HepG2 (cell line): ENCODE measurements at regions not wholly inside any gene's neighbourhood (a gene's known extent, or its start where the extent isn't known, plus 50 kb on each side); places are given as distances from the start of the nearest gene placed in this dataset.

Experiments used
- ATAC-seq: fragments of 200-7000 bp; cut with Tn5 transposase; 3 replicates; pipeline ENCODE4 v1.9.1; 2020; ENCODE audit warnings: mild to moderate bottlenecking, moderate library complexity
- BruUV-seq: library from RNA; stranded (reverse); fragments of 400-500 nt; replicated peaks from 2 replicates; lab custom pipeline; 2021; lab: Mats Ljungman, UMichigan
- CTCF ChIA-PET: fragments of 300-600 bp; formaldehyde crosslinking; extraction: SDS; loops from one replicate; lab custom pipeline; 2021; ENCODE audit warnings: low total read pairs, inconsistent platforms, low intra/inter-chr PET ratio; lab: Yijun Ruan, JAX
- POLR2A ChIA-PET: fragments of 350-600 bp; sonication (Branson Sonifier 250); formaldehyde crosslinking; loops from one replicate; lab custom pipeline; 2020; ENCODE audit warnings: antibody characterized with exemption, inconsistent platforms; lab: Yijun Ruan, JAX
- DNase-seq: peaks from one replicate; pipeline ENCODE4 v3.0.0-alpha.2; 2015; ENCODE audit warnings: low spot score
- FAIRE-seq: peaks from 3 replicates; lab custom pipeline; 2011; peaks lifted over from hg19 to GRCh38; lab: Jason Lieb, UNC
- H2AFZ ChIP-seq: one replicate; pipeline ENCODE4 v1.6.1; 2011; ENCODE audit warnings: low read length, inconsistent platforms
- H3K27ac ChIP-seq: fragments of 300-600 bp; 3 replicates; pipeline ENCODE4 v1.8.0; 2011; ENCODE audit warnings: mixed run types, mild to moderate bottlenecking, mixed read lengths, low read length, inconsistent platforms; ENCODE audit not compliant: insufficient read depth; ENCODE audit errors: extremely low read length
- H3K27me3 ChIP-seq, 2 experiments: fragments of 200-600 bp in 1 of 2; 2 replicates in 1 of 2; 3 replicates in 1 of 2; pipeline versions ENCODE4 v1.6.0 to v1.8.0; 2011; ENCODE audit warnings: low read length in 2 of 2, mild to moderate bottlenecking in 2 of 2, moderate library complexity in 2 of 2, inconsistent platforms in 1 of 2; ENCODE audit not compliant: insufficient read depth in 2 of 2, control insufficient read depth in 1 of 2
- H3K36me3 ChIP-seq, 2 experiments: fragments of 200-600 bp in 1 of 2; replicated peaks in 1 of 2; 2 replicates in 1 of 2; 3 replicates in 1 of 2; pipeline versions ENCODE4 v1.5.1 to v1.8.0; 2011; ENCODE audit warnings: low read length in 2 of 2, inconsistent platforms in 1 of 2; ENCODE audit not compliant: insufficient read depth in 2 of 2, control insufficient read depth in 1 of 2
- H3K4me1 ChIP-seq: 2 replicates; pipeline ENCODE4 v1.5.1; 2012; ENCODE audit warnings: low read length, inconsistent platforms; ENCODE audit not compliant: insufficient read depth
- H3K4me2 ChIP-seq: 2 replicates; pipeline ENCODE4 v1.6.0; 2011; ENCODE audit warnings: low read depth, low read length, inconsistent platforms
- H3K4me3 ChIP-seq, 3 experiments: fragments of 200-600 bp in 1 of 3; sonication (generic), shearing (Covaris generic) in 1 of 3; replicated peaks in 1 of 3; 2 replicates each; pipeline ENCODE4 v1.5.1; 2011 to 2016; ENCODE audit warnings: low read length in 3 of 3, inconsistent platforms in 2 of 3, low read depth in 2 of 3, mild to moderate bottlenecking in 2 of 3, control low read depth in 1 of 3, mixed read lengths in 1 of 3; ENCODE audit not compliant: insufficient read depth in 1 of 3
- H3K79me2 ChIP-seq: one replicate; pipeline ENCODE4 v1.6.1; 2011; ENCODE audit warnings: low read length, inconsistent platforms; ENCODE audit not compliant: insufficient read depth
- H3K9ac ChIP-seq: 2 replicates; pipeline ENCODE4 v1.6.0; 2011; ENCODE audit warnings: mild to moderate bottlenecking, low read depth, low read length, inconsistent platforms; ENCODE audit not compliant: insufficient read depth
- H3K9me3 ChIP-seq: 2 replicates; pipeline ENCODE4 v1.5.1; 2012; ENCODE audit warnings: mild to moderate bottlenecking, low read length
- H4K20me1 ChIP-seq: 2 replicates; pipeline ENCODE4 v1.6.0; 2011; ENCODE audit warnings: inconsistent platforms, mild to moderate bottlenecking, low read length, moderate library complexity; ENCODE audit not compliant: insufficient read depth
- CBX5 ChIP-seq: sonication (generic); formaldehyde crosslinking; IDR thresholded peaks from 2 replicates; pipeline ENCODE4 v1.4.0; 2020; ENCODE audit warnings: missing genetic modification reagents, borderline replicate concordance
- CHD4 ChIP-seq: fragments of 200-600 bp; sonication (generic); IDR thresholded peaks from 2 replicates; pipeline ENCODE4 v1.7.0; 2017; ENCODE audit warnings: mild to moderate bottlenecking, low read length, borderline replicate concordance
- HMGA1 ChIP-seq: sonication (generic); formaldehyde crosslinking; conservative IDR thresholded peaks from 2 replicates; pipeline ENCODE4 v1.4.0; 2020; ENCODE audit warnings: missing genetic modification reagents
- NFKBIZ ChIP-seq: IDR thresholded peaks from 2 replicates; pipeline ENCODE4 v1.6.1; 2018; ENCODE audit warnings: missing genetic modification reagents, missing compliant biosample characterization
- PRDM15 ChIP-seq: sonication (generic); formaldehyde crosslinking; IDR thresholded peaks from 2 replicates; pipeline ENCODE4 v1.4.0; 2020; ENCODE audit warnings: missing genetic modification reagents
- SALL1 ChIP-seq: sonication (generic); formaldehyde crosslinking; IDR thresholded peaks from 2 replicates; pipeline ENCODE4 v1.8.0; 2022; ENCODE audit warnings: mild to moderate bottlenecking, missing genetic modification reagents
- SIN3B ChIP-seq: fragments of 150-350 bp; IDR thresholded peaks from 2 replicates; pipeline ENCODE4 v1.6.1; 2014; ENCODE audit warnings: low read length
- SKI ChIP-seq: fragments of 450-650 bp; IDR thresholded peaks from one replicate; pipeline ENCODE4 v1.6.1; 2018; ENCODE audit warnings: mild to moderate bottlenecking; ENCODE audit not compliant: partially characterized antibody
- TAF1 ChIP-seq: sonication (generic); formaldehyde crosslinking; IDR thresholded peaks from 2 replicates; pipeline ENCODE4 v1.4.0; 2020; ENCODE audit warnings: missing genetic modification reagents
- ZNF207 ChIP-seq: fragments of 450-650 bp; IDR thresholded peaks from 2 replicates; pipeline ENCODE4 v1.6.1; 2016; ENCODE audit warnings: antibody characterized with exemption, borderline replicate concordance
- ZNF703 ChIP-seq: sonication (generic); formaldehyde crosslinking; IDR thresholded peaks from 2 replicates; pipeline ENCODE4 v1.5.1; 2020; ENCODE audit warnings: missing genetic modification reagents, mild to moderate bottlenecking, moderate library complexity, borderline replicate concordance
- ZNF784 ChIP-seq: sonication (generic); formaldehyde crosslinking; IDR thresholded peaks from 2 replicates; pipeline ENCODE4 v1.5.1; 2020; ENCODE audit warnings: missing genetic modification reagents, mild to moderate bottlenecking, borderline replicate concordance
- WGBS: methylation state at CpG from one replicate; pipeline ENCODE4 v1.1.6; 2017; ENCODE audit warnings: low lambda C conversion rate; 5-methylcytosine and 5-hydroxymethylcytosine counted together
- in situ Hi-C: cut with HindIII; loops from 2 replicates; pipeline ENCODE4 v1.10.0; 2017; ENCODE audit warnings: low pct_unique_long_range_greater_than_20kb; ENCODE audit not compliant: extremely low pct_ligation_motif_present
- intact Hi-C: fragments of 100-400 bp; cut with micrococcal nuclease; formaldehyde crosslinking; loops from one replicate; pipeline ENCODE4 v1.10.0; 2022; ENCODE audit not compliant: unreplicated experiment

- no peaks in the 10 kb centered on the region for H3K79me2 ChIP-seq
- ATAC-seq (no peak), DNase-seq (no peak), FAIRE-seq (no peak)
- intact Hi-C loops: no loop called here
- H3K36me3 ChIP-seq: no peaks in the 10 kb centered on the region
- CTCF ChIA-PET: no interaction called here
- H3K9ac ChIP-seq: no peak overlapping the region
- no peaks in the 10 kb centered on the region for H4K20me1 ChIP-seq
- H2AFZ ChIP-seq: no peak overlapping the region
- WGBS: 0% methylated on average over 5 of the region's 5 CpGs
- H3K27ac ChIP-seq: no peak overlapping the region
- BruUV-seq: no TSS peak
- H3K9me3 ChIP-seq: 0 out of 2 replicates have a peak, but pooled peaks cover 9% of the 10 kb centered on the region
- POLR2A ChIA-PET: no interaction called here
- no peak overlapping the region for H3K4me2 ChIP-seq
- in situ Hi-C loops: no loop called here
- H3K27me3 ChIP-seq: no peaks in the 10 kb centered on the region
- TF ChIP-seq ZNF207 (no peak), ZNF703 (CRISPR knock-in tag) (no peak), CHD4 (no peak), PRDM15 (CRISPR knock-in tag) (no peak), SALL1 (CRISPR knock-in tag) (no peak)
- H3K4me1 ChIP-seq: no peaks in the 10 kb centered on the region
- H3K4me3 ChIP-seq: no peak overlapping the region
These were observed 304.3 kb downstream of the HRH4 start for GRCh38 chr18:24764766-24765165.

- no peaks in the 10 kb centered on the region for H4K20me1 ChIP-seq
- in situ Hi-C loops (no loop called here), intact Hi-C loops (no loop called here)
- FAIRE-seq (no peak), ATAC-seq (no peak), DNase-seq (no peak)
- no peak for TF ChIP-seq TAF1 (CRISPR knock-in tag)
- no peak for TF ChIP-seq SKI
- TF ChIP-seq NFKBIZ: no peak
- TF ChIP-seq HMGA1: no peak
- no peak for TF ChIP-seq ZNF784 (CRISPR knock-in tag)
- no peak for TF ChIP-seq CBX5
- no peak for TF ChIP-seq SIN3B
- no peaks in the 10 kb centered on the region for H3K79me2 ChIP-seq
- H3K9ac ChIP-seq: no peak overlapping the region
- ChIA-PET POLR2A (no interaction called here), CTCF (no interaction called here)
- H3K4me1 ChIP-seq: no peaks in the 10 kb centered on the region
- H3K27ac ChIP-seq: no peak overlapping the region
- H3K9me3 ChIP-seq: 0 out of 2 replicates have a peak, but pooled peaks cover 9% of the 10 kb centered on the region
- H3K4me2 ChIP-seq: no peak overlapping the region
- H3K4me3 ChIP-seq: no peak overlapping the region
- no TSS peak for BruUV-seq
- WGBS: 0% methylated on average over 1 of the region's 1 CpG
- no peak overlapping the region for H2AFZ ChIP-seq
- no peaks in the 10 kb centered on the region for H3K27me3 ChIP-seq
- H3K36me3 ChIP-seq: no peaks in the 10 kb centered on the region
These were observed 305.9 kb downstream of the HRH4 start for GRCh38 chr18:24766376-24766775.
